ENCODE measurements at regions not wholly inside any gene's neighbourhood (a gene's known extent, or its start where the extent isn't known, plus 50 kb on each side); places are given as distances from the start of the nearest gene placed in this dataset.
"Not testable (repeated sequence)": the region's sequence is repeated elsewhere in the genome, so short reads cannot be mapped to it uniquely, and the experiment has no call there.

- no peak for DNase-seq (ENCODE audit: low read depth)
Observed at GRCh38 chr6:85085875-85086274, 321.5 kb upstream of the TBX18 start.

- DNase-seq (ENCODE audit: low read depth) = no peak
Observed at GRCh38 chr6:85081102-85081501, 316.7 kb upstream of the TBX18 start.

- DNase-seq (ENCODE audit: low read depth) = no peak
Observed at GRCh38 chr6:85079761-85080160, 315.4 kb upstream of the TBX18 start.

- DNase-seq (ENCODE audit: low read depth) = peak; percentile 82
Observed at GRCh38 chr6:85078058-85078457, 313.7 kb upstream of the TBX18 start.

GRCh38 chr6:85077098-85077497 lies 312.7 kb upstream of the TBX18 start:
- DNase-seq (ENCODE audit: low read depth) = no peak

GRCh38 chr6:85071845-85072244 lies 307.4 kb upstream of the TBX18 start:
- not testable (repeated sequence) for DNase-seq (ENCODE audit: low read depth)

- no peak for DNase-seq (ENCODE audit: low read depth)
Observed at GRCh38 chr6:85069577-85069976, 305.2 kb upstream of the TBX18 start.

- DNase-seq (ENCODE audit: low read depth) = no peak
Observed at GRCh38 chr6:85068221-85068620, 303.8 kb upstream of the TBX18 start.

GRCh38 chr6:85066266-85066665 lies 301.9 kb upstream of the TBX18 start:
- no peak for DNase-seq (ENCODE audit: low read depth)

GRCh38 chr6:85065831-85066230 lies 301.4 kb upstream of the TBX18 start:
- no peak for DNase-seq (ENCODE audit: low read depth)

- no peak for DNase-seq (ENCODE audit: low read depth)
Observed at GRCh38 chr6:85063611-85064010, 299.2 kb upstream of the TBX18 start.

GRCh38 chr6:85062884-85063283 lies 298.5 kb upstream of the TBX18 start:
- DNase-seq (ENCODE audit: low read depth) = no peak

GRCh38 chr6:85058806-85059205 lies 294.4 kb upstream of the TBX18 start:
- no peak for DNase-seq (ENCODE audit: low read depth)

- no peak for DNase-seq (ENCODE audit: low read depth)
Observed at GRCh38 chr6:85050149-85050548, 285.8 kb upstream of the TBX18 start.

GRCh38 chr6:85049282-85049681 lies 284.9 kb upstream of the TBX18 start:
- no peak for DNase-seq (ENCODE audit: low read depth)

GRCh38 chr6:85047818-85048217 lies 283.4 kb upstream of the TBX18 start:
- DNase-seq (ENCODE audit: low read depth) = no peak

GRCh38 chr6:85045767-85046166 lies 281.4 kb upstream of the TBX18 start:
- not testable (repeated sequence) for DNase-seq (ENCODE audit: low read depth)

GRCh38 chr6:85044361-85044760 lies 280.0 kb upstream of the TBX18 start:
- no peak for DNase-seq (ENCODE audit: low read depth)

- no peak for DNase-seq (ENCODE audit: low read depth)
Observed at GRCh38 chr6:85041376-85041775, 277.0 kb upstream of the TBX18 start.

- DNase-seq (ENCODE audit: low read depth) = no peak
Observed at GRCh38 chr6:85037221-85037620, 272.8 kb upstream of the TBX18 start.

- DNase-seq (ENCODE audit: low read depth) = no peak
Observed at GRCh38 chr6:85035766-85036165, 271.4 kb upstream of the TBX18 start.

GRCh38 chr6:85033547-85033946 lies 269.1 kb upstream of the TBX18 start:
- no peak for DNase-seq (ENCODE audit: low read depth)

GRCh38 chr6:85026021-85026420 lies 261.6 kb upstream of the TBX18 start:
- no peak for DNase-seq (ENCODE audit: low read depth)

- no peak for DNase-seq (ENCODE audit: low read depth)
Observed at GRCh38 chr6:85023721-85024120, 259.3 kb upstream of the TBX18 start.

GRCh38 chr6:85017352-85017751 lies 253.0 kb upstream of the TBX18 start:
- no peak for DNase-seq (ENCODE audit: low read depth)

All from EH (cell line).